ENCODE measurements at regions not wholly inside any gene's neighbourhood (a gene's known extent, or its start where the extent isn't known, plus 50 kb on each side); places are given as distances from the start of the nearest gene placed in this dataset.

- WGBS, result 97% methylated on average over 1 of the region's 1 CpG
- H3K36me3 ChIP-seq (ENCODE audit: control insufficient read depth in 2 of 2, insufficient read depth in 2 of 2, low read length in 1 of 2), result no peaks in the 10 kb centered on the region
- H3K4me1 ChIP-seq (ENCODE audit: control insufficient read depth in 2 of 2, insufficient read depth in 2 of 2, low read length in 2 of 2), result no peaks in the 10 kb centered on the region
- no peak overlapping the region for H3K4me3 ChIP-seq (ENCODE audit: low read length in 2 of 2)
- H3K27me3 ChIP-seq (ENCODE audit: control insufficient read depth in 2 of 2, insufficient read depth in 1 of 2, low read length in 1 of 2), result no peaks in the 10 kb centered on the region
- no peak for DNase-seq (ENCODE audit: low read depth in 6 of 9, low spot score in 9 of 9)
- peaks cover 0 to 3% of the 10 kb centered on the region in 2 donors for H3K9me3 ChIP-seq (ENCODE audit: control insufficient read depth in 2 of 2, insufficient read depth in 1 of 2, low read length in 1 of 2)
- H3K27ac ChIP-seq (ENCODE audit: low read depth in 1 of 2, low read length in 1 of 2), result no peak overlapping the region
Measured at GRCh38 chr10:30518907-30519306, 84.9 kb downstream of the MAP3K8 start.

All from thymus (tissue), 11 donors.